H1 (cell line): ENCODE measurements at regions not wholly inside any gene's neighbourhood (a gene's known extent, or its start where the extent isn't known, plus 50 kb on each side); places are given as distances from the start of the nearest gene placed in this dataset.
A peak's percentile ranks its signal among the peaks of the same experiment; 100 is the strongest.

Experiments used
- CTCF ChIA-PET: fragments of 300-600 bp; sonication (Branson Sonifier 250); formaldehyde crosslinking; loops from one replicate; lab custom pipeline; 2021; ENCODE audit not compliant: partially characterized antibody; lab: Charles Lee
- POLR2A ChIA-PET: fragments of 300-600 bp; sonication (Branson Sonifier 250); formaldehyde crosslinking; loops from one replicate; lab custom pipeline; 2021; ENCODE audit warnings: inconsistent platforms; ENCODE audit not compliant: partially characterized antibody; lab: Charles Lee
- DNase-seq, 2 experiments: peaks; one replicate each; pipeline versions ENCODE4 v3.0.0 to v3.0.0-alpha.2; 2010 to 2022; ENCODE audit warnings: low spot score in 2 of 2, low read depth in 1 of 2, mixed read lengths in 1 of 2
- FAIRE-seq: peaks from 2 replicates; lab custom pipeline; 2011; peaks lifted over from hg19 to GRCh38; lab: Jason Lieb, UNC
- H2AFZ ChIP-seq: 2 replicates; pipeline ENCODE4 v1.8.1; 2012; ENCODE audit warnings: low read length, inconsistent platforms
- H2AK5ac ChIP-seq: 2 replicates; pipeline ENCODE4 v1.6.1; 2013; ENCODE audit warnings: low read depth, low read length
- H2BK120ac ChIP-seq: replicated peaks from 2 replicates; pipeline ENCODE3; 2013; ENCODE audit warnings: low read depth, low read length, inconsistent platforms
- H2BK12ac ChIP-seq: 2 replicates; pipeline ENCODE4 v1.6.1; 2013; ENCODE audit warnings: low read depth, low read length
- H2BK15ac ChIP-seq: 2 replicates; pipeline ENCODE4 v1.6.1; 2013; ENCODE audit warnings: low read length
- H2BK20ac ChIP-seq: 2 replicates; pipeline ENCODE4 v1.6.1; 2013; ENCODE audit warnings: low read length
- H2BK5ac ChIP-seq: 2 replicates; pipeline ENCODE4 v1.6.1; 2013; ENCODE audit warnings: low read depth, low read length
- H3K14ac ChIP-seq: 2 replicates; pipeline ENCODE4 v1.6.1; 2013; ENCODE audit warnings: inconsistent platforms; ENCODE audit not compliant: insufficient read length
- H3K18ac ChIP-seq: 2 replicates; pipeline ENCODE4 v1.6.1; 2013; ENCODE audit warnings: low read length; ENCODE audit errors: extremely low read depth
- H3K23ac ChIP-seq: 2 replicates; pipeline ENCODE4 v1.6.1; 2013; ENCODE audit warnings: inconsistent platforms; ENCODE audit not compliant: insufficient read length
- H3K23me2 ChIP-seq: 2 replicates; pipeline ENCODE4 v1.6.1; 2013; ENCODE audit warnings: low read depth, low read length
- H3K27ac ChIP-seq: 2 replicates; pipeline ENCODE4 v1.6.1; 2011; ENCODE audit warnings: low read depth, low read length, inconsistent platforms
- H3K27me3 ChIP-seq, 4 experiments: replicated peaks in 1 of 4; 1 replicate in 1 of 4; 2 replicates in 3 of 4; pipeline versions ENCODE4 v1.6.1 to v1.8.1; 2011 to 2013; ENCODE audit warnings: low read length in 3 of 4, mild to moderate bottlenecking in 3 of 4, inconsistent platforms in 2 of 4, mixed read lengths in 2 of 4, moderate library complexity in 1 of 4; ENCODE audit not compliant: control insufficient read depth in 3 of 4, insufficient read depth in 3 of 4; ENCODE audit errors: extremely low read depth in 1 of 4
- H3K36me3 ChIP-seq, 4 experiments: 2 replicates each; pipeline versions ENCODE4 v1.6.1 to v1.8.1; 2011 to 2013; ENCODE audit warnings: mild to moderate bottlenecking in 4 of 4, low read length in 3 of 4, moderate library complexity in 2 of 4, control low read depth in 1 of 4, inconsistent platforms in 1 of 4; ENCODE audit not compliant: insufficient read depth in 4 of 4, control insufficient read depth in 2 of 4
- H3K4ac ChIP-seq: replicated peaks from 2 replicates; pipeline ENCODE3; 2013; ENCODE audit warnings: low read length, low read depth, mixed read lengths, inconsistent platforms; ENCODE audit not compliant: insufficient read length
- H3K4me1 ChIP-seq, 4 experiments: replicated peaks in 1 of 4; 1 replicate in 1 of 4; 2 replicates in 3 of 4; pipeline versions ENCODE4 v1.6.1 to v1.8.1; 2011 to 2013; ENCODE audit warnings: low read length in 3 of 4, inconsistent platforms in 2 of 4, mixed read lengths in 1 of 4; ENCODE audit not compliant: insufficient read depth in 4 of 4, control insufficient read depth in 3 of 4
- H3K4me2 ChIP-seq, 2 experiments: 2 replicates each; pipeline versions ENCODE4 v1.6.1 to v1.8.1; 2011 to 2013; ENCODE audit warnings: low read depth in 2 of 2, low read length in 2 of 2, control low read depth in 1 of 2, inconsistent platforms in 1 of 2, mild to moderate bottlenecking in 1 of 2; ENCODE audit not compliant: insufficient read depth in 1 of 2
- H3K4me3 ChIP-seq, 4 experiments: fragments of 200-600, 300-600 bp in 1 of 4; sonication (generic), shearing (Covaris generic), sonication (Bioruptor Twin) in 1 of 4; 2 replicates each; pipeline versions ENCODE4 v1.5.1 to v1.8.1; 2011 to 2016; ENCODE audit warnings: low read length in 4 of 4, low read depth in 3 of 4, control low read depth in 2 of 4, inconsistent platforms in 2 of 4, mild to moderate bottlenecking in 2 of 4, mixed read lengths in 1 of 4, moderate library complexity in 1 of 4; ENCODE audit not compliant: insufficient read depth in 2 of 4; ENCODE audit errors: extremely low read depth in 1 of 4
- H3K56ac ChIP-seq: replicated peaks from 2 replicates; pipeline ENCODE3; 2013; ENCODE audit warnings: low read depth, mild to moderate bottlenecking, mixed read lengths, low read length, inconsistent platforms; ENCODE audit not compliant: insufficient read length
- H3K79me1 ChIP-seq: 2 replicates; pipeline ENCODE4 v1.6.1; 2013; ENCODE audit warnings: low read depth, low read length, control low read depth
- H3K79me2 ChIP-seq, 2 experiments: 2 replicates each; pipeline versions ENCODE4 v1.6.1 to v1.8.1; 2012 to 2013; ENCODE audit warnings: low read length in 2 of 2, mild to moderate bottlenecking in 2 of 2, inconsistent platforms in 1 of 2; ENCODE audit not compliant: insufficient read depth in 2 of 2, control insufficient read depth in 1 of 2
- H3K9ac ChIP-seq, 4 experiments: replicated peaks in 1 of 4; 1 replicate in 1 of 4; 2 replicates in 3 of 4; pipeline versions ENCODE4 v1.6.1 to v1.8.1; 2011 to 2013; ENCODE audit warnings: low read depth in 3 of 4, low read length in 3 of 4, control low read depth in 2 of 4, mild to moderate bottlenecking in 2 of 4, moderate library complexity in 2 of 4, inconsistent platforms in 1 of 4; ENCODE audit errors: extremely low read depth in 1 of 4
- H3K9me3 ChIP-seq, 2 experiments: 2 replicates each; pipeline versions ENCODE4 v1.6.1 to v1.8.1; 2012 to 2013; ENCODE audit warnings: mild to moderate bottlenecking in 2 of 2, moderate library complexity in 2 of 2, control low read depth in 1 of 2, inconsistent platforms in 1 of 2, low read depth in 1 of 2, low read length in 1 of 2, mixed read lengths in 1 of 2; ENCODE audit not compliant: insufficient read depth in 2 of 2
- H4K20me1 ChIP-seq, 2 experiments: replicated peaks in 1 of 2; 2 replicates each; pipeline versions ENCODE3 to v1.8.1; 2011 to 2013; ENCODE audit warnings: inconsistent platforms in 2 of 2, low read length in 2 of 2, mild to moderate bottlenecking in 1 of 2; ENCODE audit not compliant: insufficient read depth in 2 of 2, control insufficient read depth in 1 of 2
- H4K5ac ChIP-seq: 2 replicates; pipeline ENCODE4 v1.6.1; 2013; ENCODE audit warnings: low read length, low read depth, mixed read lengths, inconsistent platforms; ENCODE audit not compliant: insufficient read length
- H4K8ac ChIP-seq: 2 replicates; pipeline ENCODE4 v1.8.0; 2013; ENCODE audit warnings: mild to moderate bottlenecking, moderate library complexity, low read length, inconsistent platforms; ENCODE audit not compliant: insufficient read depth; ENCODE audit errors: extremely low read depth
- H4K91ac ChIP-seq: replicated peaks from 2 replicates; pipeline ENCODE3; 2013; ENCODE audit warnings: low read length, mixed read lengths, inconsistent platforms; ENCODE audit not compliant: insufficient read length
- CEBPB ChIP-seq: IDR thresholded peaks from 2 replicates; pipeline ENCODE4 v1.6.1; 2012; ENCODE audit warnings: low read depth, low read length
- HDAC6 ChIP-seq: IDR thresholded peaks from one replicate; pipeline ENCODE4 v1.7.1; 2012; ENCODE audit warnings: low read depth, mild to moderate bottlenecking, inconsistent platforms, low read length, moderate library complexity
- SP1 ChIP-seq: IDR thresholded peaks from 2 replicates; pipeline ENCODE4 v1.6.1; 2011; ENCODE audit warnings: low read depth, low read length
- WGBS, 2 experiments: shearing (Covaris generic) in 1 of 2; methylation state at CpG; one replicate each; pipeline versions ENCODE4 v1.1.6 to v1.1.7; 2013 to 2015; ENCODE audit warnings: low lambda C conversion rate in 2 of 2, mixed read lengths in 2 of 2, inconsistent platforms in 1 of 2, low coverage in 1 of 2, missing lambda C conversion rate in 1 of 2; ENCODE audit not compliant: insufficient replicate concordance in 2 of 2, insufficient coverage in 1 of 2, insufficient read length in 1 of 2; ENCODE audit errors: extremely low coverage in 1 of 2, missing lambda C conversion rate in 1 of 2; 5-methylcytosine and 5-hydroxymethylcytosine counted together

- Histone ChIP-seq H3K9me3 (peaks cover 0 to 5% of the 10 kb centered on the region in 2 experiments; a peak in 1 of 4 replicates), H4K91ac (peak overlapping the region; percentile 12), H4K20me1 (no peaks in the 10 kb centered on the region), H3K18ac (peak overlapping the region; percentile 75; the same call in 1 of the 2 replicates), H2BK20ac (peak overlapping the region; percentile 11; the same call in 1 of the 2 replicates), H2BK120ac (no peak overlapping the region), H3K79me2 (no peaks in the 10 kb centered on the region), H2BK5ac (peak overlapping the region; percentile 66; the same call in 1 of the 2 replicates), H3K36me3 (no peaks in the 10 kb centered on the region), H3K14ac (no peak overlapping the region), H3K79me1 (no peaks in the 10 kb centered on the region), H3K23me2 (no peaks in the 10 kb centered on the region; the same call in 1 of the 2 replicates), H3K23ac (no peak overlapping the region), H3K4me3 (peak overlapping the region in 1 of 4 experiments; percentile 25; a peak in 1 of 8 replicates), H3K27me3 (0 out of 7 replicates have a peak, but pooled peaks cover 0 to 2% (median 0%) of the 10 kb centered on the region in 4 experiments), H4K5ac (no peak overlapping the region), H3K4me1 (peaks cover 0 to 6% (median 2%) of the 10 kb centered on the region in 4 experiments; a peak in 5 of 7 replicates), H2AK5ac (no peak overlapping the region), H3K56ac (no peak overlapping the region), H3K27ac (no peak overlapping the region), H3K4me2 (peak overlapping the region; percentile 51 to 65), H3K4ac (no peak overlapping the region), H2AFZ (peak overlapping the region; percentile 81), H2BK15ac (no peak overlapping the region), H2BK12ac (peak overlapping the region; percentile 82; the same call in 1 of the 2 replicates), H3K9ac (no peak overlapping the region), H4K8ac (no peak overlapping the region)
- FAIRE-seq, result peak; percentile 96
- no peak for DNase-seq
- 19% methylated on average over 3 of the region's 3 CpGs; no CpG with 5 or more reads in 1 of the 2 experiments for WGBS, 2 experiments
- ChIA-PET CTCF (no interaction called here), POLR2A (no interaction called here)
- TF ChIP-seq SP1, result 0 out of 2 replicates have a peak, but pooled peaks have one; percentile 27
- peak; percentile 40; the same call in 1 of the 2 replicates for TF ChIP-seq CEBPB
- TF ChIP-seq HDAC6, result no peak
Measured at GRCh38 chr3:59150039-59150438, 100.2 kb upstream of the CFAP20DC start.
